WTC11 (cell line): ENCODE measurements at regions not wholly inside any gene's neighbourhood (a gene's known extent, or its start where the extent isn't known, plus 50 kb on each side); places are given as distances from the start of the nearest gene placed in this dataset.

Experiments used
- CBFB ChIP-seq: sonication (generic); formaldehyde crosslinking; IDR thresholded peaks from 2 replicates; pipeline ENCODE4 v1.8.1; 2022; ENCODE audit warnings: mild to moderate bottlenecking, low read depth, missing genetic modification reagents
- CREM ChIP-seq: sonication (generic); formaldehyde crosslinking; IDR thresholded peaks from 2 replicates; pipeline ENCODE4 v1.8.1; 2022; ENCODE audit warnings: mild to moderate bottlenecking, missing genetic modification reagents, moderate library complexity
- TF ChIP-seq, protein P1 (sequence below): sonication (generic); formaldehyde crosslinking; IDR thresholded peaks from 2 replicates; pipeline ENCODE4 v1.8.1; 2022; ENCODE audit warnings: mild to moderate bottlenecking, moderate library complexity, missing genetic modification reagents
- TF ChIP-seq, protein P2 (sequence below): fragments of 200-600 bp; IDR thresholded peaks from 2 replicates; pipeline ENCODE4 v1.8.0; 2022; ENCODE audit warnings: antibody characterized with exemption
- TF ChIP-seq, protein P3 (sequence below): sonication (generic); formaldehyde crosslinking; IDR thresholded peaks from 2 replicates; pipeline ENCODE4 v1.8.1; 2022; ENCODE audit warnings: low read depth, mild to moderate bottlenecking, moderate library complexity, missing genetic modification reagents, borderline replicate concordance
- TF ChIP-seq, protein P4 (sequence below): sonication (generic); formaldehyde crosslinking; IDR thresholded peaks from 2 replicates; pipeline ENCODE4 v1.8.1; 2022; ENCODE audit warnings: low read depth, missing genetic modification reagents, borderline replicate concordance

DNA sequence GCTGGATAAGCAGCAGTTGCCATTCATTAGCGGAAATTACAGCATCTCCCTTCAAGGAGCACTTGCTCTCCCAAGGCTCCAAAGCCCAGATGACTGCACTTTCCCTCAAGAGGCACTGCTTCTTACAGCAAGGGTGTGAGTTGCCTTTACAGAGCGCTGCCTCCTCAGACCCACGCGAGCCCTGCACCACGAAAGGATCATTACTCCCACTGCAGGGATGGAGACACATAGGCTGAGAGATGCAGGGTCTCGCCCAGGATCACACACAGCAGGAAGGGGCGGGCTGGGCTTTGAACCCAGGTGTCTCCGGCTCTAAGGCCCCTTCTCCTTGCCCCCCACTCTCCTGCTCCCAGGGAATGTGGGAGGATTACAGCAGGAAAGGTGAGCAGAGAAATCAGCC is 405.5 kb downstream of the MATN1 start:
- TF ChIP-seq, protein P1, sequence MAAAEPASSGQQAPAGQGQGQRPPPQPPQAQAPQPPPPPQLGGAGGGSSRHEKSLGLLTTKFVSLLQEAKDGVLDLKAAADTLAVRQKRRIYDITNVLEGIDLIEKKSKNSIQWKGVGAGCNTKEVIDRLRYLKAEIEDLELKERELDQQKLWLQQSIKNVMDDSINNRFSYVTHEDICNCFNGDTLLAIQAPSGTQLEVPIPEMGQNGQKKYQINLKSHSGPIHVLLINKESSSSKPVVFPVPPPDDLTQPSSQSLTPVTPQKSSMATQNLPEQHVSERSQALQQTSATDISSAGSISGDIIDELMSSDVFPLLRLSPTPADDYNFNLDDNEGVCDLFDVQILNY (CRISPR knock-in tag): no peak
- TF ChIP-seq, protein P2, sequence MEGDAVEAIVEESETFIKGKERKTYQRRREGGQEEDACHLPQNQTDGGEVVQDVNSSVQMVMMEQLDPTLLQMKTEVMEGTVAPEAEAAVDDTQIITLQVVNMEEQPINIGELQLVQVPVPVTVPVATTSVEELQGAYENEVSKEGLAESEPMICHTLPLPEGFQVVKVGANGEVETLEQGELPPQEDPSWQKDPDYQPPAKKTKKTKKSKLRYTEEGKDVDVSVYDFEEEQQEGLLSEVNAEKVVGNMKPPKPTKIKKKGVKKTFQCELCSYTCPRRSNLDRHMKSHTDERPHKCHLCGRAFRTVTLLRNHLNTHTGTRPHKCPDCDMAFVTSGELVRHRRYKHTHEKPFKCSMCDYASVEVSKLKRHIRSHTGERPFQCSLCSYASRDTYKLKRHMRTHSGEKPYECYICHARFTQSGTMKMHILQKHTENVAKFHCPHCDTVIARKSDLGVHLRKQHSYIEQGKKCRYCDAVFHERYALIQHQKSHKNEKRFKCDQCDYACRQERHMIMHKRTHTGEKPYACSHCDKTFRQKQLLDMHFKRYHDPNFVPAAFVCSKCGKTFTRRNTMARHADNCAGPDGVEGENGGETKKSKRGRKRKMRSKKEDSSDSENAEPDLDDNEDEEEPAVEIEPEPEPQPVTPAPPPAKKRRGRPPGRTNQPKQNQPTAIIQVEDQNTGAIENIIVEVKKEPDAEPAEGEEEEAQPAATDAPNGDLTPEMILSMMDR: no peak
- TF ChIP-seq, protein P3, sequence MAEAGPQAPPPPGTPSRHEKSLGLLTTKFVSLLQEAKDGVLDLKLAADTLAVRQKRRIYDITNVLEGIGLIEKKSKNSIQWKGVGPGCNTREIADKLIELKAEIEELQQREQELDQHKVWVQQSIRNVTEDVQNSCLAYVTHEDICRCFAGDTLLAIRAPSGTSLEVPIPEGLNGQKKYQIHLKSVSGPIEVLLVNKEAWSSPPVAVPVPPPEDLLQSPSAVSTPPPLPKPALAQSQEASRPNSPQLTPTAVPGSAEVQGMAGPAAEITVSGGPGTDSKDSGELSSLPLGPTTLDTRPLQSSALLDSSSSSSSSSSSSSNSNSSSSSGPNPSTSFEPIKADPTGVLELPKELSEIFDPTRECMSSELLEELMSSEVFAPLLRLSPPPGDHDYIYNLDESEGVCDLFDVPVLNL (CRISPR knock-in tag): no peak
- TF ChIP-seq, protein P4, sequence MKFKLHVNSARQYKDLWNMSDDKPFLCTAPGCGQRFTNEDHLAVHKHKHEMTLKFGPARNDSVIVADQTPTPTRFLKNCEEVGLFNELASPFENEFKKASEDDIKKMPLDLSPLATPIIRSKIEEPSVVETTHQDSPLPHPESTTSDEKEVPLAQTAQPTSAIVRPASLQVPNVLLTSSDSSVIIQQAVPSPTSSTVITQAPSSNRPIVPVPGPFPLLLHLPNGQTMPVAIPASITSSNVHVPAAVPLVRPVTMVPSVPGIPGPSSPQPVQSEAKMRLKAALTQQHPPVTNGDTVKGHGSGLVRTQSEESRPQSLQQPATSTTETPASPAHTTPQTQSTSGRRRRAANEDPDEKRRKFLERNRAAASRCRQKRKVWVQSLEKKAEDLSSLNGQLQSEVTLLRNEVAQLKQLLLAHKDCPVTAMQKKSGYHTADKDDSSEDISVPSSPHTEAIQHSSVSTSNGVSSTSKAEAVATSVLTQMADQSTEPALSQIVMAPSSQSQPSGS (CRISPR knock-in tag): no peak
- TF ChIP-seq CREM (no peak), CBFB (CRISPR knock-in tag) (no peak)
